ENCODE measurements at regions not wholly inside any gene's neighbourhood (a gene's known extent, or its start where the extent isn't known, plus 50 kb on each side); places are given as distances from the start of the nearest gene placed in this dataset.

DNA sequence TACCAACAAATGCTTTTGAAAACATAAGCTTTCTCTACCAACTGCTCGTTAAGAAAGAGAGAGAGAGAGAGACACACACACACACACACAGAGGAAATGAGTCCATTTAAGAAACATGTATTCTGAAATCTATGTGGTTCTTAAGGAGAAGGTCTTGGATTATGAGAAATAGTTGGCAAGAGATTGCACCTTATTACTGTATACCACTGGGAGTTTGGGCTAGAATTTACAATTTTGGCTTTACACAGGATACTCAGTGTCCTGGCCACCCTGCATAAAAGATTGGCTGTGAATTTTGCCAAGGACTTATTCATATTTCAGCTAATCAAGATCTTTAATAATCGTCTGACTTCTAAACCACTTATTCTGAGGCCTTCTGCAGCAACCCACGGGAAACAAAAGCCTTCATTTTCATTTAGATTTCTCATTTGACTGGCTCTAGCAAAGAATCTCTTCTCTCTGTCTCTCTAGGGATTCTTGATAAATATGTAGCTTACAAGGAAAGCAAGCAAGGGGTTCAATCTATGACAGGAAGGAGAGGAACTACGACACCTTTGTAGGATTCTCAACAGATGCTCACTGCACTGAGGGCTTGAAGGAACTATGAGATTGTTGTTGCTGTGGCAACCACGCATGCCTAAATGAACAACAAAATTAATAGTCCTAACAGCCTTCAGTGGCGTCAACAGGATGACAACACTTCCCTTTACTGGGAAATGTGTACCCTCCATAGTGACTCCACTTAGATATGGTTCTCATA lies 75.3 kb upstream of the GNAO1 start:
- Histone ChIP-seq H3K4me3 (no peak overlapping the region), H3K4me1 (ENCODE audit: control insufficient read depth, insufficient read depth, low read length) (no peaks in the 10 kb centered on the region), H2AFZ (ENCODE audit: control insufficient read depth, low read depth, low read length) (no peak overlapping the region), H3K9ac (ENCODE audit: control insufficient read depth, insufficient read depth, low read length) (no peak overlapping the region), H3K79me2 (ENCODE audit: control insufficient read depth, insufficient read depth, low read length) (no peaks in the 10 kb centered on the region), H3K9me3 (replicated peaks; ENCODE audit: control insufficient read depth, insufficient read depth, low read length) (no peaks in the 10 kb centered on the region), H4K20me1 (ENCODE audit: control insufficient read depth, insufficient read depth) (no peaks in the 10 kb centered on the region), H3K27ac (ENCODE audit: control insufficient read depth, insufficient read depth) (no peak overlapping the region), H3K4me2 (ENCODE audit: control insufficient read depth, insufficient read depth) (no peak overlapping the region), H3K27me3 (replicated peaks in 1 of 2; ENCODE audit: control insufficient read depth in 2 of 2, insufficient read depth in 2 of 2, low read length in 1 of 2) (no peaks in the 10 kb centered on the region), H3K36me3 (ENCODE audit: control insufficient read depth in 2 of 2, insufficient read depth in 2 of 2, low read length in 1 of 2) (no peaks in the 10 kb centered on the region)
- TF ChIP-seq RAD21 (IDR thresholded peaks at IDR 0.05; ENCODE audit: insufficient read depth, low read depth, low read length) (no peak), SPI1 (IDR thresholded peaks at IDR 0.05; ENCODE audit: borderline replicate concordance, insufficient read depth, low read depth, low read length) (no peak)
- CTCF ChIA-PET, result no interaction called here
- RAD21 ChIA-PET (ENCODE audit: unreplicated experiment), result no interaction called here
- SMC1A ChIA-PET (ENCODE audit: uncharacterized antibody, unreplicated experiment), result no interaction called here
- no peak for ATAC-seq
- BruUV-seq (replicated peaks), result no TSS peak
- POLR2A ChIA-PET, result no interaction called here
- no peak for DNase-seq (ENCODE audit: low read depth, low spot score)
- no peak for FAIRE-seq
- intact Hi-C loops (cut with micrococcal nuclease; ENCODE audit: unreplicated experiment), result no loop called here
- WGBS (ENCODE audit: insufficient coverage, insufficient replicate concordance, low lambda C conversion rate, missing lambda C conversion rate), result 16% methylated on average over 6 of the region's 6 CpGs
- in situ Hi-C loops (cut with MboI), result no loop called here

DNA sequence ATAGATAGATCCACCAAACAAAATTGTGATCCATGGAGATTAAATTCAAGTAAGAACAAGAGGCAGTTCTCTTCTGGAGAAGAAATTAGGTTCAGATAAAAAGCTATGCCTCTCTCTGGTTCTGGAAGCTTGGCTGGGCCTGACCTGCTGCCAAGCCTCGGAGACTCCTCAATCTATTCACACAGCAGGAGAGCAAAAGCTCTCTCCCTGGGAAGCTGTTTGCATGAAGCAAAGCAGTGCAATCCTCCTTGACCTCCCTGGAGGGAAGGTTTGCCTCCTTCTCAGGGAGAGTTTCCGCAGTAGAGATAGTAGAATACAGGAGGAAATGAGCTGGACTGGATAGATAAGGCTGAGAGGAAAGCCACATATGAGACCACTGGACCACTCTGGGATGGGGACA lies 78.1 kb upstream of the GNAO1 start:
- POLR2A ChIA-PET, result no interaction called here
- Histone ChIP-seq H2AFZ (ENCODE audit: control insufficient read depth, low read depth, low read length) (no peak overlapping the region), H3K36me3 (ENCODE audit: control insufficient read depth in 2 of 2, insufficient read depth in 2 of 2, low read length in 1 of 2) (no peaks in the 10 kb centered on the region), H3K4me2 (ENCODE audit: control insufficient read depth, insufficient read depth) (no peak overlapping the region), H4K20me1 (ENCODE audit: control insufficient read depth, insufficient read depth) (no peaks in the 10 kb centered on the region), H3K27me3 (replicated peaks in 1 of 2; ENCODE audit: control insufficient read depth in 2 of 2, insufficient read depth in 2 of 2, low read length in 1 of 2) (peaks cover 0 to 2% of the 10 kb centered on the region in 2 experiments; a peak in 1 of 4 replicates), H3K79me2 (ENCODE audit: control insufficient read depth, insufficient read depth, low read length) (no peaks in the 10 kb centered on the region), H3K4me3 (no peak overlapping the region), H3K9ac (ENCODE audit: control insufficient read depth, insufficient read depth, low read length) (no peak overlapping the region), H3K4me1 (ENCODE audit: control insufficient read depth, insufficient read depth, low read length) (no peaks in the 10 kb centered on the region), H3K27ac (ENCODE audit: control insufficient read depth, insufficient read depth) (no peak overlapping the region), H3K9me3 (replicated peaks; ENCODE audit: control insufficient read depth, insufficient read depth, low read length) (no peaks in the 10 kb centered on the region)
- ATAC-seq (no peak), DNase-seq (ENCODE audit: low read depth, low spot score) (no peak), FAIRE-seq (no peak)
- WGBS (ENCODE audit: insufficient coverage, insufficient replicate concordance, low lambda C conversion rate, missing lambda C conversion rate), result 41% methylated on average over 2 of the region's 2 CpGs
- RAD21 ChIA-PET (ENCODE audit: unreplicated experiment), result no interaction called here
- in situ Hi-C loops (cut with MboI), result no loop called here
- SMC1A ChIA-PET (ENCODE audit: uncharacterized antibody, unreplicated experiment), result no interaction called here
- no TSS peak for BruUV-seq (replicated peaks)
- CTCF ChIA-PET, result interaction anchor here (1.4 kb wide), 1 partner anchor 205 kb away, joined by 4 read pairs; no protein-coding TSS in a partner anchor
- intact Hi-C loops (cut with micrococcal nuclease; ENCODE audit: unreplicated experiment), result no loop called here
- TF ChIP-seq, protein P1, sequence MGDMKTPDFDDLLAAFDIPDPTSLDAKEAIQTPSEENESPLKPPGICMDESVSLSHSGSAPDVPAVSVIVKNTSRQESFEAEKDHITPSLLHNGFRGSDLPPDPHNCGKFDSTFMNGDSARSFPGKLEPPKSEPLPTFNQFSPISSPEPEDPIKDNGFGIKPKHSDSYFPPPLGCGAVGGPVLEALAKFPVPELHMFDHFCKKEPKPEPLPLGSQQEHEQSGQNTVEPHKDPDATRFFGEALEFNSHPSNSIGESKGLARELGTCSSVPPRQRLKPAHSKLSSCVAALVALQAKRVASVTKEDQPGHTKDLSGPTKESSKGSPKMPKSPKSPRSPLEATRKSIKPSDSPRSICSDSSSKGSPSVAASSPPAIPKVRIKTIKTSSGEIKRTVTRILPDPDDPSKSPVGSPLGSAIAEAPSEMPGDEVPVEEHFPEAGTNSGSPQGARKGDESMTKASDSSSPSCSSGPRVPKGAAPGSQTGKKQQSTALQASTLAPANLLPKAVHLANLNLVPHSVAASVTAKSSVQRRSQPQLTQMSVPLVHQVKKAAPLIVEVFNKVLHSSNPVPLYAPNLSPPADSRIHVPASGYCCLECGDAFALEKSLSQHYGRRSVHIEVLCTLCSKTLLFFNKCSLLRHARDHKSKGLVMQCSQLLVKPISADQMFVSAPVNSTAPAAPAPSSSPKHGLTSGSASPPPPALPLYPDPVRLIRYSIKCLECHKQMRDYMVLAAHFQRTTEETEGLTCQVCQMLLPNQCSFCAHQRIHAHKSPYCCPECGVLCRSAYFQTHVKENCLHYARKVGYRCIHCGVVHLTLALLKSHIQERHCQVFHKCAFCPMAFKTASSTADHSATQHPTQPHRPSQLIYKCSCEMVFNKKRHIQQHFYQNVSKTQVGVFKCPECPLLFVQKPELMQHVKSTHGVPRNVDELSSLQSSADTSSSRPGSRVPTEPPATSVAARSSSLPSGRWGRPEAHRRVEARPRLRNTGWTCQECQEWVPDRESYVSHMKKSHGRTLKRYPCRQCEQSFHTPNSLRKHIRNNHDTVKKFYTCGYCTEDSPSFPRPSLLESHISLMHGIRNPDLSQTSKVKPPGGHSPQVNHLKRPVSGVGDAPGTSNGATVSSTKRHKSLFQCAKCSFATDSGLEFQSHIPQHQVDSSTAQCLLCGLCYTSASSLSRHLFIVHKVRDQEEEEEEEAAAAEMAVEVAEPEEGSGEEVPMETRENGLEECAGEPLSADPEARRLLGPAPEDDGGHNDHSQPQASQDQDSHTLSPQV (IDR thresholded peaks at IDR 0.05), result no peak
- TF ChIP-seq ZNF384 (IDR thresholded peaks at IDR 0.05; ENCODE audit: borderline replicate concordance, low read depth, low read length), result no peak
- no peak for TF ChIP-seq FOS (IDR thresholded peaks at IDR 0.05; ENCODE audit: borderline replicate concordance, extremely low read depth, insufficient read length)
- TF ChIP-seq HDAC2 (IDR thresholded peaks at IDR 0.05), result no peak
- TF ChIP-seq, protein P2, sequence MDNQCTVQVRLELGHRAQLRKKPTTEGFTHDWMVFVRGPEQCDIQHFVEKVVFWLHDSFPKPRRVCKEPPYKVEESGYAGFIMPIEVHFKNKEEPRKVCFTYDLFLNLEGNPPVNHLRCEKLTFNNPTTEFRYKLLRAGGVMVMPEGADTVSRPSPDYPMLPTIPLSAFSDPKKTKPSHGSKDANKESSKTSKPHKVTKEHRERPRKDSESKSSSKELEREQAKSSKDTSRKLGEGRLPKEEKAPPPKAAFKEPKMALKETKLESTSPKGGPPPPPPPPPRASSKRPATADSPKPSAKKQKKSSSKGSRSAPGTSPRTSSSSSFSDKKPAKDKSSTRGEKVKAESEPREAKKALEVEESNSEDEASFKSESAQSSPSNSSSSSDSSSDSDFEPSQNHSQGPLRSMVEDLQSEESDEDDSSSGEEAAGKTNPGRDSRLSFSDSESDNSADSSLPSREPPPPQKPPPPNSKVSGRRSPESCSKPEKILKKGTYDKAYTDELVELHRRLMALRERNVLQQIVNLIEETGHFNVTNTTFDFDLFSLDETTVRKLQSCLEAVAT (IDR thresholded peaks at IDR 0.05), result no peak
- TF ChIP-seq ESRRA (IDR thresholded peaks at IDR 0.05; ENCODE audit: low read length), result no peak
- TF ChIP-seq, protein P3, sequence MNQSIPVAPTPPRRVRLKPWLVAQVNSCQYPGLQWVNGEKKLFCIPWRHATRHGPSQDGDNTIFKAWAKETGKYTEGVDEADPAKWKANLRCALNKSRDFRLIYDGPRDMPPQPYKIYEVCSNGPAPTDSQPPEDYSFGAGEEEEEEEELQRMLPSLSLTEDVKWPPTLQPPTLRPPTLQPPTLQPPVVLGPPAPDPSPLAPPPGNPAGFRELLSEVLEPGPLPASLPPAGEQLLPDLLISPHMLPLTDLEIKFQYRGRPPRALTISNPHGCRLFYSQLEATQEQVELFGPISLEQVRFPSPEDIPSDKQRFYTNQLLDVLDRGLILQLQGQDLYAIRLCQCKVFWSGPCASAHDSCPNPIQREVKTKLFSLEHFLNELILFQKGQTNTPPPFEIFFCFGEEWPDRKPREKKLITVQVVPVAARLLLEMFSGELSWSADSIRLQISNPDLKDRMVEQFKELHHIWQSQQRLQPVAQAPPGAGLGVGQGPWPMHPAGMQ (IDR thresholded peaks at IDR 0.05; ENCODE audit: borderline replicate concordance), result no peak
- TF ChIP-seq SP1 (IDR thresholded peaks at IDR 0.05; ENCODE audit: low read depth, low read length), result no peak
- no peak for TF ChIP-seq KLF5 (IDR thresholded peaks at IDR 0.05; ENCODE audit: partially characterized antibody)

Measured in GM12878 (cell line).